Gastroesophageal sphincter (tissue), 3 donors: ENCODE measurements at regions not wholly inside any gene's neighbourhood (a gene's known extent, or its start where the extent isn't known, plus 50 kb on each side); places are given as distances from the start of the nearest gene placed in this dataset.

Source experiments
- EP300 ChIP-seq: sonication (generic); formaldehyde crosslinking; IDR thresholded peaks from one replicate; pipeline ENCODE4 v1.6.1; 2017; ENCODE audit warnings: antibody characterized with exemption, mild to moderate bottlenecking
- POLR2A ChIP-seq, 2 donors: fragments of 450-650 bp; IDR thresholded peaks; one replicate each; pipeline ENCODE4 v1.6.1; 2017; ENCODE audit warnings: antibody characterized with exemption in 2 of 2, mild to moderate bottlenecking in 2 of 2, moderate library complexity in 1 of 2
- POLR2AphosphoS5 ChIP-seq: sonication (generic); formaldehyde crosslinking; IDR thresholded peaks from one replicate; pipeline ENCODE4 v1.6.1; 2017; ENCODE audit warnings: antibody characterized with exemption
- TF ChIP-seq, protein P1 (sequence below), 4 experiments: fragments of 200-600 bp in 2 of 4; fragments of 450-650 bp in 2 of 4; sonication (generic) in 1 of 4; IDR thresholded peaks; one replicate each; pipeline ENCODE4 v1.5.1; 2017 to 2019; ENCODE audit warnings: antibody characterized with exemption in 4 of 4, mild to moderate bottlenecking in 2 of 4, moderate library complexity in 2 of 4

GRCh38 chr10:107970512-107970911, 806.0 kb upstream of the SORCS1 start:
- TF ChIP-seq, protein P1, sequence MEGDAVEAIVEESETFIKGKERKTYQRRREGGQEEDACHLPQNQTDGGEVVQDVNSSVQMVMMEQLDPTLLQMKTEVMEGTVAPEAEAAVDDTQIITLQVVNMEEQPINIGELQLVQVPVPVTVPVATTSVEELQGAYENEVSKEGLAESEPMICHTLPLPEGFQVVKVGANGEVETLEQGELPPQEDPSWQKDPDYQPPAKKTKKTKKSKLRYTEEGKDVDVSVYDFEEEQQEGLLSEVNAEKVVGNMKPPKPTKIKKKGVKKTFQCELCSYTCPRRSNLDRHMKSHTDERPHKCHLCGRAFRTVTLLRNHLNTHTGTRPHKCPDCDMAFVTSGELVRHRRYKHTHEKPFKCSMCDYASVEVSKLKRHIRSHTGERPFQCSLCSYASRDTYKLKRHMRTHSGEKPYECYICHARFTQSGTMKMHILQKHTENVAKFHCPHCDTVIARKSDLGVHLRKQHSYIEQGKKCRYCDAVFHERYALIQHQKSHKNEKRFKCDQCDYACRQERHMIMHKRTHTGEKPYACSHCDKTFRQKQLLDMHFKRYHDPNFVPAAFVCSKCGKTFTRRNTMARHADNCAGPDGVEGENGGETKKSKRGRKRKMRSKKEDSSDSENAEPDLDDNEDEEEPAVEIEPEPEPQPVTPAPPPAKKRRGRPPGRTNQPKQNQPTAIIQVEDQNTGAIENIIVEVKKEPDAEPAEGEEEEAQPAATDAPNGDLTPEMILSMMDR (IDR thresholded peaks at IDR 0.05): no peak
- no peak for TF ChIP-seq EP300
- TF ChIP-seq POLR2A (IDR thresholded peaks at IDR 0.05): no peak
- no peak for TF ChIP-seq POLR2AphosphoS5
